ENCODE measurements at regions not wholly inside any gene's neighbourhood (a gene's known extent, or its start where the extent isn't known, plus 50 kb on each side); places are given as distances from the start of the nearest gene placed in this dataset.
A peak's percentile ranks its signal among the peaks of the same experiment; 100 is the strongest.

- intact Hi-C loops (cut with DNase I): no loop called here
- peaks cover 13% of the 10 kb centered on the region for H3K4me1 ChIP-seq (replicated peaks)
- TF ChIP-seq POLR2AphosphoS5 (IDR thresholded peaks at IDR 0.05) (no peak), CTCF (IDR thresholded peaks at IDR 0.05) (no peak), POLR2A (IDR thresholded peaks at IDR 0.05) (no peak)
Observed at GRCh38 chr12:92029136-92029535, 116.5 kb downstream of the BTG1 start.

GRCh38 chr12:92028441-92028709 lies 117.3 kb downstream of the BTG1 start:
- no peaks in the 10 kb centered on the region for H3K27me3 ChIP-seq (replicated peaks; ENCODE audit: insufficient read depth)
- WGBS: 19% methylated on average over 1 of the region's 1 CpG
- H3K9me3 ChIP-seq: no peaks in the 10 kb centered on the region
- intact Hi-C loops (cut with DNase I): no loop called here
- no peaks in the 10 kb centered on the region for H3K36me3 ChIP-seq
- peaks cover 13% of the 10 kb centered on the region for H3K4me1 ChIP-seq (replicated peaks)
- DNase-seq (ENCODE audit: low spot score): no peak
- H3K4me3 ChIP-seq: no peak overlapping the region
- TF ChIP-seq POLR2AphosphoS5 (IDR thresholded peaks at IDR 0.05): no peak
- no peak for TF ChIP-seq POLR2A (IDR thresholded peaks at IDR 0.05)
- no peak for TF ChIP-seq CTCF (IDR thresholded peaks at IDR 0.05)
- H3K27ac ChIP-seq: peak overlapping the region in 1 of 2 donors; percentile 82

More at GRCh38 chr12:92029136-92029535, 116.5 kb downstream of the BTG1 start:
- H3K9me3 ChIP-seq: no peaks in the 10 kb centered on the region
- no peaks in the 10 kb centered on the region for H3K36me3 ChIP-seq
- no peak overlapping the region for H3K4me3 ChIP-seq
- DNase-seq (ENCODE audit: low spot score): no peak
- WGBS: 93% methylated on average over 2 of the region's 2 CpGs
- H3K27me3 ChIP-seq (replicated peaks; ENCODE audit: insufficient read depth): no peaks in the 10 kb centered on the region
- peak overlapping the region; percentile 80 to 82 for H3K27ac ChIP-seq

GRCh38 chr12:92027701-92028440 lies 117.8 kb downstream of the BTG1 start:
- Histone ChIP-seq H3K4me1 (replicated peaks) (peaks cover 13% of the 10 kb centered on the region), H3K27ac (peak overlapping the region in 1 of 2 donors; percentile 82), H3K27me3 (replicated peaks; ENCODE audit: insufficient read depth) (no peaks in the 10 kb centered on the region), H3K4me3 (no peak overlapping the region), H3K9me3 (no peaks in the 10 kb centered on the region), H3K36me3 (no peaks in the 10 kb centered on the region)
- TF ChIP-seq POLR2A (IDR thresholded peaks at IDR 0.05) (no peak), POLR2AphosphoS5 (IDR thresholded peaks at IDR 0.05) (no peak), CTCF (IDR thresholded peaks at IDR 0.05) (no peak)
- DNase-seq (ENCODE audit: low spot score): no peak
- WGBS: 58% methylated on average over 4 of the region's 4 CpGs
- intact Hi-C loops (cut with DNase I): no loop called here

GRCh38 chr12:92027243-92027642 lies 118.4 kb downstream of the BTG1 start:
- intact Hi-C loops (cut with DNase I): no loop called here
- no peaks in the 10 kb centered on the region for H3K27me3 ChIP-seq (replicated peaks; ENCODE audit: insufficient read depth)
- no peaks in the 10 kb centered on the region for H3K9me3 ChIP-seq
- no peak overlapping the region for H3K4me3 ChIP-seq
- no peak for TF ChIP-seq POLR2A (IDR thresholded peaks at IDR 0.05)
- TF ChIP-seq CTCF (IDR thresholded peaks at IDR 0.05): no peak
- no peak for TF ChIP-seq POLR2AphosphoS5 (IDR thresholded peaks at IDR 0.05)
- peaks cover 13% of the 10 kb centered on the region for H3K4me1 ChIP-seq (replicated peaks)
- no peak overlapping the region for H3K27ac ChIP-seq
- no peaks in the 10 kb centered on the region for H3K36me3 ChIP-seq
- 73% methylated on average over 2 of the region's 2 CpGs for WGBS
- no peak for DNase-seq (ENCODE audit: low spot score)

- Histone ChIP-seq H3K9me3 (no peaks in the 10 kb centered on the region), H3K4me1 (replicated peaks) (peaks cover 5% of the 10 kb centered on the region), H3K36me3 (no peaks in the 10 kb centered on the region), H3K27ac (no peak overlapping the region), H3K4me3 (no peak overlapping the region), H3K27me3 (replicated peaks; ENCODE audit: insufficient read depth) (no peaks in the 10 kb centered on the region)
- DNase-seq (ENCODE audit: low spot score): no peak
- WGBS: 90% methylated on average over 4 of the region's 4 CpGs
- intact Hi-C loops (cut with DNase I): no loop called here
- TF ChIP-seq CTCF (IDR thresholded peaks at IDR 0.05): no peak
- TF ChIP-seq POLR2AphosphoS5 (IDR thresholded peaks at IDR 0.05): no peak
- no peak for TF ChIP-seq POLR2A (IDR thresholded peaks at IDR 0.05)
Observed at GRCh38 chr12:92025462-92026207, 120.0 kb downstream of the BTG1 start.
